Mucosa of rectum (tissue), 2 donors: ENCODE measurements at regions not wholly inside any gene's neighbourhood (a gene's known extent, or its start where the extent isn't known, plus 50 kb on each side); places are given as distances from the start of the nearest gene placed in this dataset.

Source experiments
- H3K27ac ChIP-seq, 2 donors: one replicate each; pipeline ENCODE4 v1.7.0; 2013; ENCODE audit warnings: inconsistent platforms in 2 of 2, low read depth in 2 of 2, low read length in 2 of 2
- H3K27me3 ChIP-seq, 2 donors: one replicate each; pipeline ENCODE4 v1.7.0; 2013; ENCODE audit warnings: low read length in 2 of 2; ENCODE audit not compliant: control insufficient read depth in 2 of 2, insufficient read depth in 2 of 2
- H3K36me3 ChIP-seq, 2 donors: one replicate each; pipeline ENCODE4 v1.7.0; 2013; ENCODE audit warnings: low read length in 2 of 2; ENCODE audit not compliant: control insufficient read depth in 2 of 2, insufficient read depth in 2 of 2
- H3K4me1 ChIP-seq, 2 donors: one replicate each; pipeline ENCODE4 v1.7.0; 2013; ENCODE audit warnings: low read length in 2 of 2, mild to moderate bottlenecking in 1 of 2; ENCODE audit not compliant: control insufficient read depth in 2 of 2, insufficient read depth in 2 of 2
- H3K4me3 ChIP-seq, 2 donors: one replicate each; pipeline ENCODE4 v1.7.0; 2013; ENCODE audit warnings: low read length in 2 of 2
- H3K9ac ChIP-seq, 2 donors: one replicate each; pipeline ENCODE4 v1.7.0; 2013; ENCODE audit warnings: low read length in 2 of 2, low read depth in 1 of 2, mild to moderate bottlenecking in 1 of 2
- H3K9me3 ChIP-seq, 2 donors: one replicate each; pipeline ENCODE4 v1.7.0; 2013; ENCODE audit warnings: low read length in 2 of 2; ENCODE audit not compliant: control insufficient read depth in 2 of 2
- donor health status: healthy.
- donor health status: Normal muscosa, but diverticular disease.

- H3K4me3 ChIP-seq, result no peak overlapping the region
- no peaks in the 10 kb centered on the region for H3K4me1 ChIP-seq
- no peak overlapping the region for H3K27ac ChIP-seq
- no peaks in the 10 kb centered on the region for H3K36me3 ChIP-seq
- H3K9ac ChIP-seq, result no peak overlapping the region
- H3K9me3 ChIP-seq, result no peaks in the 10 kb centered on the region
- H3K27me3 ChIP-seq, result no peaks in the 10 kb centered on the region
These were observed 713.6 kb upstream of the CHRM3 start for GRCh38 chr1:238672806-238673205.

DNA sequence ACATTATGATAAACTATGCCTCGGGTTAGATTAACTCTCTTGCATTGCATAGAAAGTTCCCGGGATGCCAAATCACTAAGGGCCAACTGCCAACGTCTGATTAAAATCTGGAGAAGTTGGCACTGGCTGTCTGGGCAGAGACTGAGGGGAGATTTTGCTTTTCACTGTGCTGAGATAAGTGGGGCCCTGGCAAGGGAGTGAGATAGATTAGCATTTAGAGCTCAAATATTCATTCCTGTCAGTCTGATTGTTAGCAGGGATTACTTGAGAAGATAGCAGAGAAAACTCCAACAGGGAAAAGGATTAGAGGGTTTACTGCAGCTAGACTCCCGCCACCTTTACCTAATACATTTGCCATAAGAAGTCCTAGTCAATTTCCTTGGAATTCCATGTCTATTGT, 714.1 kb upstream of the CHRM3 start:
- no peaks in the 10 kb centered on the region for H3K9me3 ChIP-seq
- no peaks in the 10 kb centered on the region for H3K4me1 ChIP-seq
- no peaks in the 10 kb centered on the region for H3K36me3 ChIP-seq
- no peaks in the 10 kb centered on the region for H3K27me3 ChIP-seq
- no peak overlapping the region for H3K9ac ChIP-seq
- H3K27ac ChIP-seq, result no peak overlapping the region
- no peak overlapping the region for H3K4me3 ChIP-seq

- H3K27me3 ChIP-seq, result no peaks in the 10 kb centered on the region
- H3K9ac ChIP-seq, result no peak overlapping the region
- no peaks in the 10 kb centered on the region for H3K36me3 ChIP-seq
- no peak overlapping the region for H3K4me3 ChIP-seq
- H3K9me3 ChIP-seq, result no peaks in the 10 kb centered on the region
- H3K4me1 ChIP-seq, result no peaks in the 10 kb centered on the region
- no peak overlapping the region for H3K27ac ChIP-seq
These were observed 722.2 kb upstream of the CHRM3 start for GRCh38 chr1:238664139-238664538.

DNA sequence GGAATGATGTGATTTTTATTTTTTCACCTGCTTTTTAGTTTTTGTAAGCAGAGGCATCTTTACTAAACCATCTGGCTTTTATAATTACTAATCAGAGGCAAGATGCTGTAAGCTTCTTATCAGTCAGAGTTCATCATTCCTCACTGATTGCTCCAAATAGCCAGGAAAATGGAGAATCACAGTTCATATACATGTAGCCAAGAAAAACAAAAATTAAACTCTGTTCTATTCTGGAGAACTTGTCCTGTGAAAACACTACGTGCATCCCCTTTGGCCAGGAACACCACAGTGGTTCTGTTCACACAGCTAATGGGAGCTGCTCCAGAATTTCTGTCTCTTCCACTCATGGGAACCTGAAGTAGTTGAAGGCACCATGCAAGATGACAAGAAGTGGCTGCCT, 725.5 kb upstream of the CHRM3 start:
- no peaks in the 10 kb centered on the region for H3K27me3 ChIP-seq
- no peaks in the 10 kb centered on the region for H3K36me3 ChIP-seq
- H3K4me1 ChIP-seq, result no peaks in the 10 kb centered on the region
- no peak overlapping the region for H3K4me3 ChIP-seq
- no peak overlapping the region for H3K9ac ChIP-seq
- no peaks in the 10 kb centered on the region for H3K9me3 ChIP-seq
- no peak overlapping the region for H3K27ac ChIP-seq

DNA sequence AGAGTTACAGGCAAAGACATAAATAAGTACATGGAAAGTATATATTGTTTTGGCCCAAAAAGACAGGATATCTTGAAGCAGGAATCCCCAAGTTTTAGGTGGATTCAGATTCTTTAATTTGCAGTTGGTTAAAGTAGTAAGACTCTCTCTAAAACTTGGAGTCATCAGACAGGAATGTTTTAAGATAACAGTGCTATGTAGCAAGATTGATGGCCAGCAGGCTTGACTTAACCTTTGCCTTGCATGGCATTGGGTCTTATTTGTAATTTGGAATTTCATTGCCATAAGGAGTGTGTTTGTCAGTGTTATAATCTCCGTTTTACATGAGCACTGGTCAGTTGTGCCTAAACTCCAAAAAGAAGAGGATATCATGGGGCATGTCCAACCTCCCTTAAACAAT, 727.6 kb upstream of the CHRM3 start:
- Histone ChIP-seq H3K36me3 (no peaks in the 10 kb centered on the region), H3K27me3 (no peaks in the 10 kb centered on the region), H3K9me3 (no peaks in the 10 kb centered on the region), H3K4me3 (no peak overlapping the region), H3K9ac (no peak overlapping the region), H3K27ac (no peak overlapping the region), H3K4me1 (no peaks in the 10 kb centered on the region)

DNA sequence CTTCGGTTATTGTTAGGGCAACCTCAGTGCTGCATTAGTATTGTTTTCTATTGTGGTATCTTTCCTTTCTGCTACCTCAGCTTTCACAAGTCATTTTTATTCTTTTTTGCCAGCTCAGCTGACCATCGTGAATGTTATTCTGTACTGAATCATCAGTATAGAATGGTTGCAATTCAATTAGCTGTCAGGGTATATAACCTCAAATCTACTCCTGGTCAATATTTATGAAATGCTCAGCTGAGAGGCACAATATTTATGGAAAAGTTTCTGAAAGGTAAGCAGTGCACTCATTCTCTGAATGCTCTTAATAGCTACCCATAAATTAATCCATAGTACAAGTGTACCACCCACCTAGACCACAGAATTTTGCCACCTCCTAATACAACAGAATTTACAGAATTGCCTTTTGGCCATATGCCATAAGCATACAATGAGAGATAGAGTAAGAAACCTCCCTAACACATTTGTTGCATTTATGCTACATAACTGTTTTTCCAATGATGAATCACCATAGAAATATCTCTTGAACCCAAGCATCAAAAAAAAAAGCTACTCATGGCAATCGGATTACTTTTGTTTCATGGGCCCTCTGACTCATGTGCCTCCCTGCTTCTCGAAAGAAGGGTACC, 732.6 kb upstream of the CHRM3 start:
- H3K9ac ChIP-seq, result no peak overlapping the region

DNA sequence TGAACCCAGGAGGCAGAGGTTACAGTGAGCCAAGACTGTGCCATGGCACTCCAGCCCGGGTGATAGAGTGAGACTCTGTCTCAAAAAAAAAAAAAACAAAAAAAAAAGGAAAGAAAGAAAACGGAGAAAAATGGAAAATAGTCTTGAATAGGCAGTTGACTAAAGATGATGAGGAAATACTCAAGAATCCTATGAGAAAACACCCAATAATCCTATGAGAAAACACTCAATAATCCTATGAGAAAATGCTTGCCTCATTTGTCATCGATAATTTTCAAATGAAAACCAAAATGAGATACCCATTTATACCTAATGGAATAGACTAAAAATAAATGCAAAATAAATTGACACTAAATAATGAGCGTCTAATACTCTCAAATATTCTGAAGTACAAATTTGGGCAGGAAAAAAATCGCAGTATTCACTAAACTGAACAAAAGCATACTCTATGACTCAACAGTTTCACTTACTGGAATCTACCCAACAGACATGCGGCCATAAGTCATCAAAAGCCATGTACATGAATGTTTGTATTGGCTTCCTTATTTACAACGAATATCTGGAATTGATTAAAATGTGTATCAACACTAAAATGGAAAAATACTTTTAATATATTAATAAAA, 733.9 kb upstream of the CHRM3 start:
- H3K9me3 ChIP-seq, result no peaks in the 10 kb centered on the region
- no peak overlapping the region for H3K27ac ChIP-seq
- no peak overlapping the region for H3K9ac ChIP-seq
- H3K4me3 ChIP-seq, result no peak overlapping the region
- H3K36me3 ChIP-seq, result no peaks in the 10 kb centered on the region
- H3K4me1 ChIP-seq, result no peaks in the 10 kb centered on the region
- H3K27me3 ChIP-seq, result no peaks in the 10 kb centered on the region

More for the DNA sequence above, 732.6 kb upstream of the CHRM3 start:
- Histone ChIP-seq H3K9me3 (no peaks in the 10 kb centered on the region), H3K27me3 (no peaks in the 10 kb centered on the region), H3K4me3 (no peak overlapping the region), H3K27ac (no peak overlapping the region), H3K36me3 (no peaks in the 10 kb centered on the region), H3K4me1 (no peaks in the 10 kb centered on the region)

GRCh38 chr1:238649200-238649599, 737.2 kb upstream of the CHRM3 start:
- Histone ChIP-seq H3K4me3 (no peak overlapping the region), H3K9me3 (no peaks in the 10 kb centered on the region), H3K27ac (no peak overlapping the region), H3K9ac (no peak overlapping the region), H3K4me1 (no peaks in the 10 kb centered on the region), H3K27me3 (no peaks in the 10 kb centered on the region), H3K36me3 (no peaks in the 10 kb centered on the region)

- H3K4me3 ChIP-seq, result no peak overlapping the region
- no peaks in the 10 kb centered on the region for H3K4me1 ChIP-seq
- no peak overlapping the region for H3K9ac ChIP-seq
- no peaks in the 10 kb centered on the region for H3K9me3 ChIP-seq
- H3K36me3 ChIP-seq, result no peaks in the 10 kb centered on the region
- no peaks in the 10 kb centered on the region for H3K27me3 ChIP-seq
- H3K27ac ChIP-seq, result no peak overlapping the region
These were observed 737.6 kb upstream of the CHRM3 start for GRCh38 chr1:238648751-238649150.

- no peaks in the 10 kb centered on the region for H3K36me3 ChIP-seq
- H3K4me3 ChIP-seq, result no peak overlapping the region
- no peaks in the 10 kb centered on the region for H3K9me3 ChIP-seq
- no peaks in the 10 kb centered on the region for H3K27me3 ChIP-seq
- H3K27ac ChIP-seq, result no peak overlapping the region
- no peak overlapping the region for H3K9ac ChIP-seq
- H3K4me1 ChIP-seq, result no peaks in the 10 kb centered on the region
These were observed 738.1 kb upstream of the CHRM3 start for GRCh38 chr1:238648296-238648695.
